K562 (cell line): ENCODE measurements at regions not wholly inside any gene's neighbourhood (a gene's known extent, or its start where the extent isn't known, plus 50 kb on each side); places are given as distances from the start of the nearest gene placed in this dataset.

ENCODE experiments used
- DPF2 ChIP-seq: fragments of 450-650 bp; IDR thresholded peaks from 2 replicates; pipeline ENCODE4 v1.6.1; 2016
- FOSL1 ChIP-seq: fragments of 200-800 bp; sonication (Bioruptor generic); conservative IDR thresholded peaks from 2 replicates; pipeline ENCODE4 v1.6.1; 2016; ENCODE audit warnings: missing genetic modification characterization, missing compliant biosample characterization
- GATAD2B ChIP-seq: fragments of 450-650 bp; IDR thresholded peaks from 2 replicates; pipeline ENCODE4 v1.6.1; 2017; ENCODE audit warnings: mild to moderate bottlenecking, borderline replicate concordance
- HCFC1 ChIP-seq: IDR thresholded peaks from 2 replicates; pipeline ENCODE4 v1.6.1; 2012; ENCODE audit warnings: low read depth, low read length, improper control_type of control experiment
- NFYB ChIP-seq: IDR thresholded peaks from 2 replicates; pipeline ENCODE4 v1.6.1; 2011; ENCODE audit warnings: mild to moderate bottlenecking, moderate library complexity; ENCODE audit not compliant: insufficient read length; ENCODE audit errors: extremely low read depth
- PHTF2 ChIP-seq: fragments of 250-450 bp; sonication (Bioruptor Pico); IDR thresholded peaks from 2 replicates; pipeline ENCODE4 v1.5.0; 2021; ENCODE audit warnings: mild to moderate bottlenecking
- PKNOX1 ChIP-seq: fragments of 450-650 bp; IDR thresholded peaks from 2 replicates; pipeline ENCODE4 v1.6.1; 2016
- RFX1 ChIP-seq: fragments of 450-650 bp; IDR thresholded peaks from 2 replicates; pipeline ENCODE4 v1.6.1; 2016; ENCODE audit warnings: mild to moderate bottlenecking, moderate library complexity
- TFAP4 ChIP-seq: sonication (generic); formaldehyde crosslinking; IDR thresholded peaks from 2 replicates; pipeline ENCODE4 v1.8.0; 2022; ENCODE audit warnings: missing genetic modification reagents, mild to moderate bottlenecking, moderate library complexity, borderline replicate concordance
- ZBTB11 ChIP-seq, 3 experiments: fragments of 200-800 bp in 1 of 3; fragments of 250-450 bp in 1 of 3; fragments of 450-650 bp in 1 of 3; sonication (Bioruptor Pico) in 1 of 3; sonication (Bioruptor generic) in 1 of 3; formaldehyde crosslinking in 1 of 3; IDR thresholded peaks; 2 replicates each; pipeline versions ENCODE4 v1.6.1 to v1.8.0; 2016 to 2022; ENCODE audit warnings: mild to moderate bottlenecking in 2 of 3, missing genetic modification characterization in 2 of 3, missing compliant biosample characterization in 1 of 3, moderate library complexity in 1 of 3
- ZBTB33 ChIP-seq: sonication (generic); formaldehyde crosslinking; IDR thresholded peaks from 2 replicates; pipeline ENCODE4 v1.8.1; 2023; ENCODE audit warnings: mild to moderate bottlenecking, missing genetic modification reagents
- ZNF395 ChIP-seq: fragments of 200-800 bp; sonication (Bioruptor generic); IDR thresholded peaks from 2 replicates; pipeline ENCODE4 v1.6.1; 2017; ENCODE audit warnings: missing genetic modification characterization, missing compliant biosample characterization
- ZNF592 ChIP-seq: fragments of 450-650 bp; IDR thresholded peaks from 2 replicates; pipeline ENCODE4 v1.6.1; 2017; ENCODE audit warnings: antibody characterized with exemption, mild to moderate bottlenecking
- ZNF695 ChIP-seq: fragments of 450-650 bp; formaldehyde crosslinking; IDR thresholded peaks from 2 replicates; pipeline ENCODE4 v1.4.0; 2020; ENCODE audit warnings: mild to moderate bottlenecking, moderate library complexity
- ZNF77 ChIP-seq: fragments of 250-450 bp; sonication (Bioruptor Pico); IDR thresholded peaks from 2 replicates; pipeline ENCODE4 v1.5.0; 2020

GRCh38 chr13:111043575-111043982 lies 71.5 kb upstream of the ARHGEF7 start (continued):
- TF ChIP-seq ZBTB11 (CRISPR knock-in tag; IDR thresholded peaks at IDR 0.05) = no peak
- TF ChIP-seq FOSL1 (tag) = peak; percentile 89
- no peak for TF ChIP-seq NFYB
- peak; percentile 54 for TF ChIP-seq PKNOX1
- TF ChIP-seq DPF2 = no peak
- TF ChIP-seq RFX1 = peak; percentile 61
- TF ChIP-seq TFAP4 (CRISPR knock-in tag) = peak; percentile 70; the same call in 1 of the 2 replicates
- TF ChIP-seq HCFC1 = no peak
- TF ChIP-seq ZNF592 = 0 out of 2 replicates have a peak, but pooled peaks have one; percentile 21
- TF ChIP-seq ZNF77 (CRISPR knock-in tag) = no peak
- peak; percentile 97 for TF ChIP-seq ZBTB33 (CRISPR knock-in tag)
- no peak for TF ChIP-seq GATAD2B
- TF ChIP-seq ZNF395 (CRISPR knock-in tag) = no peak
- TF ChIP-seq ZNF695 (CRISPR knock-in tag) = no peak
- no peak for TF ChIP-seq PHTF2
